HL-60 (cell line): ENCODE measurements at regions not wholly inside any gene's neighbourhood (a gene's known extent, or its start where the extent isn't known, plus 50 kb on each side); places are given as distances from the start of the nearest gene placed in this dataset.

Source experiments
- GABPA ChIP-seq: IDR thresholded peaks from 2 replicates; pipeline ENCODE4 v1.6.1; 2012; ENCODE audit warnings: low read depth
- POLR2AphosphoS5 ChIP-seq: IDR thresholded peaks from 2 replicates; pipeline ENCODE4 v1.6.1; 2012; ENCODE audit warnings: low read depth
- SPI1 ChIP-seq: IDR thresholded peaks from 2 replicates; pipeline ENCODE4 v1.6.1; 2012; ENCODE audit warnings: low read depth, mild to moderate bottlenecking, borderline replicate concordance
- TF ChIP-seq, protein P1 (sequence below): IDR thresholded peaks from 2 replicates; pipeline ENCODE4 v1.6.1; 2012; ENCODE audit warnings: low read depth; ENCODE audit not compliant: insufficient replicate concordance
- TF ChIP-seq, protein P2 (sequence below): IDR thresholded peaks from one replicate; pipeline ENCODE4 v1.5.1; 2011; ENCODE audit warnings: low read length, control low read depth, inconsistent platforms; ENCODE audit not compliant: insufficient read depth

DNA sequence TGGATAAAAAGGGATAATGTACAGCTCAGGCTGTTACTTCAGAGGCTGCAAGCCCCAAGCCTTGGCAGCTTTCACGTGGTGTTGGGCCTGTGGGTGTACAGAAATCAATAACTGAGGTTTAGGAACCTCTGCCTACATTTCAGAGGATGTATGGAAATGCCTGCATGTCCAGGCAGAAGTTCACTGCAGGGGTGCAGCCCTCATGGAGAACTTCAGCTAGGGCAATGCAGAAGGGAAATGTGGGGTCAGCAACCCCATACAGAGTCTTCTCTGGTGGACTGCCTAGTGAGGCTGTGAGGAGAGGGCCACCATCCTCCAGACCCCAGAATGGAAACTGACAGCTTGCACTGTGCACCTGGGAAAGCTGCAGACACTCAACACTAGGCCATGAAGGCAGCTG, 1350.3 kb downstream of the ROBO2 start:
- TF ChIP-seq POLR2AphosphoS5: no peak
- TF ChIP-seq, protein P1, sequence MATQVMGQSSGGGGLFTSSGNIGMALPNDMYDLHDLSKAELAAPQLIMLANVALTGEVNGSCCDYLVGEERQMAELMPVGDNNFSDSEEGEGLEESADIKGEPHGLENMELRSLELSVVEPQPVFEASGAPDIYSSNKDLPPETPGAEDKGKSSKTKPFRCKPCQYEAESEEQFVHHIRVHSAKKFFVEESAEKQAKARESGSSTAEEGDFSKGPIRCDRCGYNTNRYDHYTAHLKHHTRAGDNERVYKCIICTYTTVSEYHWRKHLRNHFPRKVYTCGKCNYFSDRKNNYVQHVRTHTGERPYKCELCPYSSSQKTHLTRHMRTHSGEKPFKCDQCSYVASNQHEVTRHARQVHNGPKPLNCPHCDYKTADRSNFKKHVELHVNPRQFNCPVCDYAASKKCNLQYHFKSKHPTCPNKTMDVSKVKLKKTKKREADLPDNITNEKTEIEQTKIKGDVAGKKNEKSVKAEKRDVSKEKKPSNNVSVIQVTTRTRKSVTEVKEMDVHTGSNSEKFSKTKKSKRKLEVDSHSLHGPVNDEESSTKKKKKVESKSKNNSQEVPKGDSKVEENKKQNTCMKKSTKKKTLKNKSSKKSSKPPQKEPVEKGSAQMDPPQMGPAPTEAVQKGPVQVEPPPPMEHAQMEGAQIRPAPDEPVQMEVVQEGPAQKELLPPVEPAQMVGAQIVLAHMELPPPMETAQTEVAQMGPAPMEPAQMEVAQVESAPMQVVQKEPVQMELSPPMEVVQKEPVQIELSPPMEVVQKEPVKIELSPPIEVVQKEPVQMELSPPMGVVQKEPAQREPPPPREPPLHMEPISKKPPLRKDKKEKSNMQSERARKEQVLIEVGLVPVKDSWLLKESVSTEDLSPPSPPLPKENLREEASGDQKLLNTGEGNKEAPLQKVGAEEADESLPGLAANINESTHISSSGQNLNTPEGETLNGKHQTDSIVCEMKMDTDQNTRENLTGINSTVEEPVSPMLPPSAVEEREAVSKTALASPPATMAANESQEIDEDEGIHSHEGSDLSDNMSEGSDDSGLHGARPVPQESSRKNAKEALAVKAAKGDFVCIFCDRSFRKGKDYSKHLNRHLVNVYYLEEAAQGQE: no peak
- TF ChIP-seq, protein P2, sequence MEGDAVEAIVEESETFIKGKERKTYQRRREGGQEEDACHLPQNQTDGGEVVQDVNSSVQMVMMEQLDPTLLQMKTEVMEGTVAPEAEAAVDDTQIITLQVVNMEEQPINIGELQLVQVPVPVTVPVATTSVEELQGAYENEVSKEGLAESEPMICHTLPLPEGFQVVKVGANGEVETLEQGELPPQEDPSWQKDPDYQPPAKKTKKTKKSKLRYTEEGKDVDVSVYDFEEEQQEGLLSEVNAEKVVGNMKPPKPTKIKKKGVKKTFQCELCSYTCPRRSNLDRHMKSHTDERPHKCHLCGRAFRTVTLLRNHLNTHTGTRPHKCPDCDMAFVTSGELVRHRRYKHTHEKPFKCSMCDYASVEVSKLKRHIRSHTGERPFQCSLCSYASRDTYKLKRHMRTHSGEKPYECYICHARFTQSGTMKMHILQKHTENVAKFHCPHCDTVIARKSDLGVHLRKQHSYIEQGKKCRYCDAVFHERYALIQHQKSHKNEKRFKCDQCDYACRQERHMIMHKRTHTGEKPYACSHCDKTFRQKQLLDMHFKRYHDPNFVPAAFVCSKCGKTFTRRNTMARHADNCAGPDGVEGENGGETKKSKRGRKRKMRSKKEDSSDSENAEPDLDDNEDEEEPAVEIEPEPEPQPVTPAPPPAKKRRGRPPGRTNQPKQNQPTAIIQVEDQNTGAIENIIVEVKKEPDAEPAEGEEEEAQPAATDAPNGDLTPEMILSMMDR: no peak
- no peak for TF ChIP-seq GABPA
- TF ChIP-seq SPI1: no peak
